ENCODE measurements at regions not wholly inside any gene's neighbourhood (a gene's known extent, or its start where the extent isn't known, plus 50 kb on each side); places are given as distances from the start of the nearest gene placed in this dataset.

DNA sequence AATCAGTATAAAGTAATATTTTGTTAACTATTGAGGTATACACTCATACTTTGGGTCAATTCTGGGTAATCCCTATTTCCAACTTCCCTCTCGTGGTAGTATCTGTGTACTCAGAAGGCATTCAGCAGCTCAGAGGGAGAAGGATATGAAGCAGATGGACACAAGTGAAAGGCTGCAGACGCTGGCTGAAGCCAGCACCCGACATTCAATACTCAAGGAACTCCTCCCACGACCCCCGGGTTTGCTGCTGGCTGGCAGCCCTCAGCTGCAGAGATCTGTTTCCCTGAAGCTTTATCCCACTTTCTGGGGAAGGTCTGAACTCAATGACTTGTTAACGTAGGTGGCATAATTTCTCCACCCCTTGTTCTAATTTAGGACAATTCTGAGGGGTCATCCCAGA lies 847.3 kb upstream of the SOX11 start:
- DNase-seq (ENCODE audit: low spot score), result no peak

DNA sequence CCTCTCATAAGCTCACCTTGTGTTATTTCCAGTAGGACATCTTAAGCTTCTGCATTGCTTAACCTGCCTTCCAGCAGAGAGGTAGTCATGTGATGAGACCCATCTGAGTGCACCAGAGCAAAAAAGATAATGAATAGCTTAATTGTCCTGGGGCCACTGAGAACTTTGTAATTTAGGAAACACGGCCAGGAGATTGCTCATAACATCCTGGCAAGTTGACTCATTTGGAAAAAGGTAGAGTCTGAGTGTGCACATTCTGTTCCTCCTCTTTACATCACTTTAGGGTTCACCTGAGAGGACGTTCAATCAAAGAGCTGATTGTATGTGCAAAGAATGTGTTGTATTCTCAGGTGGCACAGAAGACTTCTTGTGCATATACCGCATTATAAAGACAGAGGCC lies 830.2 kb upstream of the SOX11 start:
- no peak for DNase-seq (ENCODE audit: low spot score)

DNA sequence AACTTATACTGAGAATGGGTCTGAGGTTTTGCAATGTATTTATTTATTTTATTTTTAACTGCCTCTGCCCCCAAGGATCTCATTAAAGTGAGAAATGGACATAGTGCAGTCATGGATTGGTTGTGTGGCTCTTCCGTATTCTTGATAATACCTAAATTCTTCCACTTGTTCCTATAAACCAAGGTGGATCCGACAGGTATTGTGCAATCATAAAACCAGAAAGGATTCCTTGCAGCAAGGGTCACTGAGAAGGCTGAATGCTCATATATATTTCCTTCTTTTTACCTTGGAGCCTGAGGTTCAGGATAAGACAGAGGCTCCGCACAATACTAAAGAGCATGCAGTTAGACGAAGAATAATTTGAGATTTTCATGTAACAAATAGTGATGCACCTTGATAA lies 826.0 kb upstream of the SOX11 start:
- no peak for DNase-seq (ENCODE audit: low spot score)

DNA sequence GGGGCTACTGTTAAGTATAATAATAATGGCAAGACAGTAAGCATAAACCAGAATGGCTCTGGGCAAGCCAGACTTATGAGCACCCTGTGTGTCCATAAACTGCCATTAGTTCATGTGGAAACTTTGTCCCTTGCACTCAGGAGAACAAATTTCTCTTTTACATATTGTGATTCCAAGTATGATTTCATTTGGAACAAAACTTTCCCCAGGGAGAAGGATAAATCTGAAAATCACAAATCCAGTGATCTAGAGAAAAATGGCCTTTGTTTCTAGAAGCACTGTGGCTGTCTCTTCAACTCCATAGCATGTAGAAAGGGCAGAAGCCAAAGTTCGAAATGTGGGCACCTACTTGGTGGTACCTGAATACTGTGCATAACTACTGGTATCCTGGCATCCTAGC lies 823.7 kb upstream of the SOX11 start:
- no peak for DNase-seq (ENCODE audit: low spot score)

DNA sequence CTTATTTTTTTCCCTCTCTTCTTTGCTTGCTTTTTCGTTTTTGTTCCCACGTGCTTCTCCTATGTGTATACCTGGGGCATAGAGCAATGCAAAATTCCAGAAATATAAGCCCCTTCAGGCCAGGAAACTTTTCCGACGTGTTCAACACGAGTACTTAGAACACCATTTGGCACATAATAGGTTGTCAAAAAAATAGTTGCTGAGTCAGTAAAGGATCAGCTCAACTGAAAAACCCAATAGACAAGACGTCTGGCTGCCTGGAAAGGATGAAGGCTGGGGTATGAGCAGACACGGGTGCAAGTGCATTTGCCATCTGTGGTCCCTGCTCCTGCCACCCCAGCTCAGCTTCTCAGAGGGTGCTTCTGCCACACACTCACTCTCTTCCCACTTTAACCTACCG lies 823.0 kb upstream of the SOX11 start:
- no peak for DNase-seq (ENCODE audit: low spot score)

DNA sequence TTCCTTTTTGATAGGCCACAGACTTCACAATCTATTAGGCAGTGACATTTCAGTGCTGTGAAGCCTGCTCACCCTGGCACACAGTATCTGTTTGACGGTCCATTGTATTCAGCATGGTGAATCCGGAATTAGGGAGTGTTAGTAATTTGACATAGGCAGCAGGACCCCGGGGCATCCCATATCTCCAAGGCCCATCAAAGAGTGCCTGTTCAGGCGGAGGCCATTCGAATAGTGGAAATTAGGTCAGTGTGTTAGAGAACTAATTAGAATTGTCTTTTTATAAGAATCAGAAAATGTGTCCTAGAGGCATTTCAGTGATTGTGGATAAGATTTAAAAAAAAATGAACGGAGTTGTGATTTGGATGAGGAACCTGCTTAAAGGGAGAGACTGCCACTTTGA lies 818.8 kb upstream of the SOX11 start:
- DNase-seq (ENCODE audit: low spot score), result no peak

DNA sequence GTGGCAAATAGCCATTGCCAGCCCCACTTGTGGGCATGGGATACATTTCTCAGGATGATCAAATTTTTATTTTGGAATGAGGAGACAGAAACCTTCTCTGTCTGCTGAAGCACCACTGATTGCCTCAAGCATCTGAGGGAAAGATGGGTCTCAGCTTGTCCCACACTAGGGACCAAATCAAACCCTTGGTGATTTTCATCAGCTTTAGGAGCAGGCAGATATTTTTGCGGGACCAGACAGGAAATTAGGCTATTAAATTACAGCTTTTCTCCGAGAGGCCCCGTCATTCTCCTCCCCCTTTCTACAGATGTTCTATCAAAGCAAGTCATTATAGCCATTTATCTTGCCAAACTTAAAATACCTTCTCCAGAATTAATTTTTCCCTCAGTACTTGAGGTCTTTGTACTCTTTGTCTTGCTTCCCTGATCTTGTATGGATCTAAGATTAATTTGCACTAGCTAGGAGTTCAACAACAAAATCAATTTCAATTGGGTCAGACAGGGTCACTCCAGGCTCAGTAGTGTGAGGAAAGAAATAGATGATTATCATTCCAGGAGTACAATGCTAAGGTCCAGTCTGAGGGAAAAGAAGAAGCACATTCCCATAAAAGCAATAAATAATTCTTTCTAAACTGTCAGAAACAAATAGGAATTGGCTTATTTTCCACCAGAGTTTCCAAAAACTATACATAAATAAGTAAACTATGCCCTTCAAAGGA lies 818.1 kb upstream of the SOX11 start:
- no peak for DNase-seq (ENCODE audit: low spot score)

DNA sequence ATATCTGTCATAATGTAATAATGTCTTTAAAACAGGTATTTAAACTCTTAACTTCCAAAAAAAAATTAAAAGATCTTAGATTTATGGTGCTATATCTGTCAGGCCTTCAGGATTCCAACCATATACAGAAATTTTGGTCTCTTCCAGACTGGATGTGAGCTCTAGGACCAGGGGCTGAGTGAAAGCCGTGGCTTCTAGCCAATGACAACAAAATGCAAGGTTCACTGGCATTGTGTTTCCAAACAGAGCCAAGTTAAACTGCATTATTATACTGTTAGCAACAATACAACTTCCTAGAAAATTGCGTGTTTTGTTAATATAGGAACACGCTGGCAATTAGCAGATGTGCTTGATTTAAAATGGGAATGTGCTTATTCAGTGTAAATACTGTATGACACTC lies 809.8 kb upstream of the SOX11 start:
- DNase-seq (ENCODE audit: low spot score), result no peak

DNA sequence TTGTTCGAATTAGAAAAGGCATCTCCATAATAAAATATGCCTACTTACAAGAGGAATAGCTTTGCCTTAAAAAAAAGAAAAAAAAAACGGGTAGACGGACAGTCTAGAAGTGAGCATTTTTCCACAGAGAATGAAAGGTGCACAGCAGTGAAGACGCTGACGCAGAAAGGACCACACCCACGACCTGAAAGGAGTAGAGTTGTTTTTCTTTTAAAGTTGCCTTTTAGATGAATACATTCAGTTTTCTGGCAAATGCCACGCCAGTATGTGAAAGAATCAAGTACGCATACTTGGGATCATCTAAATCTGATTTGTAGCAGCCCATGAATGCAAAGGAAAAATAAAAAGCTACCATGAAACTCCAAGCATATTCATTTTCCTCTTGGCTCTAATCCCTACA lies 809.2 kb upstream of the SOX11 start:
- no peak for DNase-seq (ENCODE audit: low spot score)

DNA sequence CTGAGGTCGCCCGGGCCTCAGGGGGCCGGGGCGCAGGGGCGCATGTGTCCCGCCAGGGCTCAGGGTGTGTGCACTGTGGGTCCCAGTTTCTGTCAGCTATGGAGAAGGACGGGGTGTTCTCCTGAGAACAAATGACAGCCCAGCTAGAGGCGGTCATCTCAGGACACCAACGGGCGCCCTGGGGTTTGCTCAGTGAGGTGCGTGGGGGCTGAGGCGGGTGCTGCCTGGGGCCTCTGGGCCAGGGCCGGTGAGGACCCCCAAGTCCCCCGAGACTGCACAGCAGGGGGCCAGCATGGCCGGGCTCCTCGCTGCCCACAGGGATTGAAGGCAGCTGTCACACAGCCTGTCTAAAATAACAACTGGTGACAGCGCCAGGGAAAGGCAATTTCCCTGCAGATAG lies 808.8 kb upstream of the SOX11 start:
- no peak for DNase-seq (ENCODE audit: low spot score)

DNA sequence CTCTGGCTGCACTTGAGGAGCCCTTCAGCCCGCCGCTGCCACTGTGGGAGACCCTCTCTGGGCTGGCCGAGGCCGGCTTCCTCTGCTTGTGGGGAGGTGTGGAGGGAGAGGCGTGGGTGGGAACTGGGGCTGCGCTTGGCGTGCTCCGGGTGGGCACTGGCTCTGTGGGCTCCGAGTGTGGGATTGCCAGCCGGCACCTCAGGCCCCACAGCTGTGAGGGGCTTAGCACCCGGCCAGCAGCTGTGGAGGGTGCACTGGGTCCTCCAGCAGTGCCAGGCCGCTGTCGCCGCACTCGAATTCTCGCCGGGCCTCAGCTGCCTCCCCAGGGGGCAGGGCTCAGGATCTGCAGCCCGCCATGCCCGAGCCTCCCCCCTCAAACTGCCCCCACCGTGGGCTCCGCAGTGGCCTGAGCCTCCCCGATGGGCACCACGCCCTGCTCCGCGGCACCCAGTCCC lies 808.0 kb upstream of the SOX11 start:
- DNase-seq (ENCODE audit: low spot score), result no peak

DNA sequence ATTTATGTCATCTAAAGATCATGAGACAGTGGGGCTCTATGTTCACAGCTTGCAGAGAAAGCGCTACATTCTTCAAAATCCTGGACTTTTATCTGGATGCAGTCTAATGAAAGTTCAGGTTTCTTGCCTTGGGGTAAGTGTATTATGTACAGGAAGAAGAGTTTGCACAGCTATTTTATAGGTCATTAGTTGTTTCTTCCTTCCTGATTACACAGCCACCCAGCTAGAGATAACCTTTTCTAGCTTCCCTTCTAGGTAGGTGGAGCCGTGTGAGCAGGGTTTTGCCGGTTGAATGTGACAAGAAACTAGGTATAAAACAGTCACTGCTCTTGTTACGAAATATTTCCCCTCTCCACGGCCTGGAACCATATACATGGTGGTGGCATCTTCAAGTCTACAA lies 800.8 kb upstream of the SOX11 start:
- no peak for DNase-seq (ENCODE audit: low spot score)

DNA sequence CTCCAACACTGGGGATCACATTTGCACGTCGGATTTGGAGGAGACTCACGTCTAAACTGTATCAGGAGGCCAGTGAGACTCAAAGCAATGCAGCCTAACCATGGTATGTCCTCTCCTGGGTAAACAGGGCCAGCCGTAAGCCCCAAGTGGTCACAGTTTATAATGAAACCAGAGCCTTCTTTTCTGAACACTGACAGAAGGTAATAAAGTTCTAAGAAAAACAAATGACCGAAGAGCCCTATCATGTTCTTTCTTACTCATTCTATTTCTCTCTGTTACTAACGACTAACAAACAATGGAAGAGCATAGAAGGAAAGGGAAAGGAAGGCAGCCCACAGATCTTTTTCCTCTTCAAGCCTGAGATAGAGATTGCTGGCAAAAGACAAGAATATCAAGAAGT lies 796.8 kb upstream of the SOX11 start:
- DNase-seq (ENCODE audit: low spot score), result no peak

DNA sequence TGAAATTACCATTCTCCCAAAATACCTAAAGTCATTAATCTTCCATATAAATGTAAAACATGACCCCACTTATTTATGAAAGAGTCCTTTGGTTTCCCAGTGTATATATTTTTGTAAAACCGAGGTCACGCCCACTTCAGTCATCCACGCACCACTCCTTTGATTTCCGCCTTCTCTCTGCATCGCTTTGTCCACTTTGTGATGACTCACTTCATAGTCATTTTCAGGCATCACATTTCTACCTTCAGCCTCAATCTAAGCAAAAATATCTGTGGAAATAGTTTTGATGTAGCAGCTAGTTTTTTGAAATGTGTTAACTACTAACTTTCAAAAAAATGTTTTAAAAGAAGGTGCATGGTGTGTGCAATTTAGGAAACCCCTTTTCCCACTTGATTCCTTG lies 793.5 kb upstream of the SOX11 start:
- DNase-seq (ENCODE audit: low spot score), result no peak

DNA sequence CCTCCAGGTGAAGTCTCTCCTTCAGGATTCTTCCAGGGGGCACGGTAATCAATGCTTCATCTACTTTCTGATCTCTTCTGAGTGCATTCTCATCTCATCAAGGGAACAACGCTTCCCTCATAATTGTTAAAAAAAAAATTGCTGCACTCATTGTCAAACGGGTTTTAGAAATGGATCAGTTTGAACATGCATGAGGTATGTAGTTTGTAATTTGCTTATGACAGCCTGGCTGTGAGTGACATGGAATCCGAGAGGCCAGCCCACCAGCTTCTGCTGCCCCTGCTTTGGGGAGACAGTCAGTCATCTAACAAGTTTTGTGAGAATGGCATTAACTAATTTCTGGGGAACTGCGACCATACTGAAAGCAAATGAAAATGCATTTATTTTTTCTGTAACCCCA lies 791.9 kb upstream of the SOX11 start:
- no peak for DNase-seq (ENCODE audit: low spot score)

DNA sequence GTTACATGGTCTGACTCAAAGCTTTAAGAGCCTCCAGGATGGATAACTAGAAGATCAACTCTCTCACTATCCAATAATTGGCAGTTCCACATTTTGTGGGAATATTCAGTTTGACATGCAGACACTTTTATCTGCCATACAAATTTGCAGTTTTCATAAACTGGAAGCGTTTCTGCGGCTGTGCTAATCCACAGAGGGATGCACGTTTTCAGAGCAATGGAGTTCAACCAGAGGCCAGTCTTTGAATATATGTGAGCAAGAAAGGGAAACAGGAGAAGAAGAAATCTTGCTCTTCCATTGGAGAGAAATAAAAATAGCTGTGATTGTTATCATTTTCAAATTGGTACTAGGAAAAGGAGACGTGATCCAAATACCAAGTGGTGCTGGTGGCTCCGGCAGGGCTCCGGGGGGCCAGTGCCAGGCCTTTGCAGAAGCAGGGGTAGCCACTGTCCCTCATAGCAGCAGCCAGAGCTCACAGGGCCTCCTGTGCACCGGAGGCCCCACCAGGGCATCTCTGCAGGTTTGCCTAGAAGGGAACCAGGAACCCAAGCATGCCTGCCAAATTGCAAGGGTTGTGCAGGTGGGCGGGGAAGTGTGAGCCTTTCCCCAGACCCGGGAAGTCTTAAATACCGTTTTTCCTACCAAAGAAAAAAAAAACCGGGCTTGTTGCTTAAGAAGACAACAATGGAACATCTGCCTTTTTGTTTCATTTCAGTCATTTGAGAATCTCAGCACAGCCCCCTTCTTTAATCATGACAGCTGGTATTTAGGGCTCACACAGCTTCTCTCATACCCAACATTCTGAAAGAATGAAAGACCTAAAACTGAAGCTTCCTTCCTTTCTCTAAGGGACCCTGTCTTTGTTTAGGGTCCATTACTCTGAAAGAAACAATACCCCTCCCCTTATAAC lies 791.1 kb upstream of the SOX11 start:
- no peak for DNase-seq (ENCODE audit: low spot score)

DNA sequence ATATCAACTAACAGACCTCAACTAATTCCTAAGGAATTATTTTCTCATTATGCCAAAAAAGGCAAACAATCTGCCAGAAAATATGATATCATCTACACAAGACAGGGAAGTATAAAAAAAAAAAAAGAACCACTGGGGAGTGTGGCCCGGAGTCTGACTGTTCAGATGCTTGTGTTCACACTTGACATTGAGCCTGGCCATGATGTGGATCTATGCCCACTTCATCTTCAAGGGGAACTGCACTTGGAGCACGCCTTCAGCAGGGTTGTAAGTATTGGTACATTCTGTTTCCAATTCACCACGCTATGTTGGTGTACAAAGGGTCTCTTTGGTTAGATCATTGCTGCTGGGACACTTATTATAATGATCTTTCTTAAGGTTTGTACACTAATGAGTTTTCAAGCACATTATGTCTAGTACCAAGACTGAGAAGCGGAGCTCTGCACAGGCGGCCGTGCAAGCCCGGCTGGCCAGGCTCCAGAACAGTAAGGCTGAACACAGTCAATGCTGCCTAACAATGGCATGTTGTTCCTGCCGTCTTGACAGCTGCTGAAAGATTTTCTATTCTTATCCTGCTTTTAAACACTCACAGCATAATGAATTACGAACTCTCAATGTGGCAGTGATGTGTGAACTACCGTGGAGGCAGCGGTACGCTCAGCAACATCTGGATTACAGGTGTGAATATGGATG lies 788.4 kb upstream of the SOX11 start:
- DNase-seq (ENCODE audit: low spot score), result no peak

DNA sequence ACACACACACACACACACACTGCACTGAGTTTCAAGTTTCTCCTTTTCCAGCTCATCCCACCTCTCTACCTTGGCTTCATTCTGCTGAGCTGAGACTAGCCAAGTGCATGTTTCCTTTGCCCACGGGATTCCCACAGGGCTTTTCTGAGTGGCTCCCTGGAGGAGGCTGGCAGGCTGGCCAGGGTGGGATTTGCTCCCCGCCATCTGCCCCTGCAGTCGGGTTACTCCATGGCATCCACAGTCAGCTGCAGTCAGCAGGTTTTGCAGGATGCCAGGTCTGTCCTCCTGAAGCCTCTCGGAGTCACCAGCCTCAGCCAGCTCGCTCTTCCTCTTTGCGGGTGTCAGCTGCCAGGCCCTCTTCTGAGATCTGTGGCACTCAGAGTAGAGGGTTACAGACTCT lies 783.7 kb upstream of the SOX11 start:
- DNase-seq (ENCODE audit: low spot score), result no peak

DNA sequence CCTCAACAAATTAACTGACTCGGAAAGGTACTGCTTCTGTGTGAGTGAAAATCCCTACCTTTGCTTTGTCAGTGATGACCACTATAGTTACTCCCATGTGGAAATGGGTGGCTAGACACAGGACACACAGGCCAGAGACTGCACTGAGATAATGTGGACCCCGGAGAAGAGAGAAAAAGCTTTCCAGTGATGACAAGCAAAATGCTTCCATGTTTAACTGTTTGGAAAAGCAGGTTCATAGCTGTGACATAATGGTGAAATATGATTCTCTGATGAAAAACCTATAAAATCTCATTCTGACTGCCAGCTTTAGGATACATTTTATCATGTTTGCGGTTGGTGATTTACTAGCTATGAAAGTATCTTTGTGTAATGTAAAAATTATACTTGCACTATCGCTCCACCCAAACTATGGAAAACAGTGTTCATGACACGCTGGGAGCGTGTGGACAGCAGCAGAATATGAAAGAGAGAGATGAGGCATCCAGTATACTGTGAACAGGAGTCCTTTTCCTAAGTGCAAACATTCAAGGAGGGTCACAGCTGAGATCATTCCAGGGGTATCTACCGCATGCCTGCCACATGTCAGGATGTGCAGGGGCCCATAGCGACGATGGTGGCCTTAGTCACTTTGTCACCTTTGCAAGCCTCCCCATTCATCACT lies 782.7 kb upstream of the SOX11 start:
- DNase-seq (ENCODE audit: low spot score), result no peak

DNA sequence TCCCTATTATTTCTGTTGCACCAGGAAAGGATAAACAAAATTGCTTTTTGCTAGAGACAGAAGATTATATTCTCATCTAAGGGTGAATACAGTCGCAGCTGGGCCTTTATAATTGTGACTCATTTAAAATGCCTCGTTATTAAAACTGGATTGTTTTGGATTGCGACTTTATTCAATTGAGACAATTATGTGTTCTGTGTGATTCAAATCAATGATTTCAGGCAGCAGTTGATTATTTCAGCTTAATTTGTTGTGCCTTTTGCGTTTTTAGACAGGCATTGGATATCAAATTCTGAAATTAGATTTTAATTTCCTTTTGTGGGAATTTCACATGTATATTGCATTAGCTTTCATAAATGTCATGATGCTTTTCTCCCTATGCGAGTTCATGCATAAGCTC lies 778.1 kb upstream of the SOX11 start:
- no peak for DNase-seq (ENCODE audit: low spot score)

DNA sequence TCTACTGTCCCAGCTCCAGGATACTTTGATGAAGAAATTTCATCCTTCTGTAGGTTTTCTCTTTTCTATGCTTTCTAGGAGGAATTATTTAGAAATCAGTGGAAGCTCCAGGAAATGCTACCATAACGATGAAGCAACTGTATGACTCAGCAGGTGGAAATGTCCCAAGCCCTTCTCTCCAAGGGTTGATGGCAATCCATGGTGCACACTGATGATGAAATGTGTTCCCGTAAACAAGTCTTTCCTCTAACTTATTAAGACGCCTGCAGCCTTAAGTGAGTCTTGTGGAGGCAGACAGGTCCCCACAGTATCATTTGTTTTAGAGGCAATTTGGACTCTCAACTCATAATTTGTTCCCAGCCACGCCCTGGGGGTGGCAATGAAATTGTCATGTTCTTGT lies 777.6 kb upstream of the SOX11 start:
- DNase-seq (ENCODE audit: low spot score), result no peak

DNA sequence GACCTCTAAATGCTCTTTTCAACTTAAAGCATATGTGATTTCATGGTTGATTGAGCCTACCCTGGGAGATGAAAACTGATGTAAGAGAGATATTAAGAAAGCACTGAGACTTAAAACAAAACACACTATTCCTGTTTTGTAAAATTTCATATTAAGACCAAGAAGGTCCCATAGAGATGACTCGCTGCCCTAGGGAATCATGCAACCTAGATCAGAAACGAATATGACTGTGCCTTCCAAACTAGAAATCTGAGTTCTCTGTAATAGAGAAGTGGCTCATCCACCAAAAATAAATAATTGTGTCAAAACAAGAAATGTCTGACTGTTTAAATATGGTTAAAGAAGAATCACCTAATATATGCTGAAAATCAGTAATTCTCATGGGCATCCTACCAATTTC lies 776.8 kb upstream of the SOX11 start:
- DNase-seq (ENCODE audit: low spot score), result no peak

Measured in NAMALWA (cell line).